GM23338 (cell line): ENCODE measurements at regions not wholly inside any gene's neighbourhood (a gene's known extent, or its start where the extent isn't known, plus 50 kb on each side); places are given as distances from the start of the nearest gene placed in this dataset.

Experiments used
- EZH2 ChIP-seq: fragments of 200-600 bp; sonication (generic); IDR thresholded peaks from one replicate; pipeline ENCODE4 v1.8.0; 2017; ENCODE audit warnings: antibody characterized with exemption, mild to moderate bottlenecking, low read depth; ENCODE audit not compliant: unreplicated experiment
- EZH2phosphoT487 ChIP-seq: fragments of 200-600 bp; sonication (generic); IDR thresholded peaks from one replicate; pipeline ENCODE4 v1.8.1; 2018; ENCODE audit warnings: antibody characterized with exemption; ENCODE audit not compliant: unreplicated experiment
- JUNB ChIP-seq: IDR thresholded peaks from one replicate; pipeline ENCODE4 v1.6.1; 2016; ENCODE audit warnings: antibody characterized with exemption; ENCODE audit not compliant: unreplicated experiment
- POLR2AphosphoS5 ChIP-seq: IDR thresholded peaks from 2 replicates; pipeline ENCODE4 v1.6.1; 2016; ENCODE audit warnings: antibody characterized with exemption, low read depth
- TF ChIP-seq, protein P1 (sequence below), 2 experiments: fragments of 200-600 bp in 1 of 2; sonication (generic) in 1 of 2; conservative IDR thresholded peaks; 2 replicates each; pipeline versions ENCODE4 v1.5.1 to v1.6.1; 2016 to 2017; ENCODE audit warnings: antibody characterized with exemption in 2 of 2, low read depth in 2 of 2, mild to moderate bottlenecking in 2 of 2, moderate library complexity in 1 of 2

DNA sequence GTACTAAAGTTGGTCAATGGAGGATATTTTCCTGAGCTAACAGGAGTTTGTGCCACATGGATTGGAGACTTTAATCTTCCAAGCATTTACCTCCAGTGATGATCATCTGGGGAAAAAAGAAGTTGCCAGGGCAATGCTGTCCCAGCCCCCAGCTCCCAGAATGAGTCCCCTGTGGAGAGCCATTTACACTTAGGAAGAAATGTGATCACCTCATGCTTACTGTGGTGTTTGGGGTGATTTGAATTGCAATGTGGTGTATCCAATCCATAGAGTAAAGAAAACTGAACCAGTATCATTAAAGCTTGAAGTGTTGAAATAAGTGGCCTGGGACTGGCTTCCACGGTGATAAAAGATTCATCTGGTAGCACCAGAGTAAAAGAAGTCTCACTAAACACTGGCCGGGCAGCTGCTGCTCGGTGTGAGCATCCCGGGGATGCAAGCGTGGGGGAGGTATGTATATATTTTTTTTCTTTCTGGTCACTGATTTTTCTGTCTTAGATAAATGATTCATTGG, 117.2 kb upstream of the NTM start:
- TF ChIP-seq, protein P1, sequence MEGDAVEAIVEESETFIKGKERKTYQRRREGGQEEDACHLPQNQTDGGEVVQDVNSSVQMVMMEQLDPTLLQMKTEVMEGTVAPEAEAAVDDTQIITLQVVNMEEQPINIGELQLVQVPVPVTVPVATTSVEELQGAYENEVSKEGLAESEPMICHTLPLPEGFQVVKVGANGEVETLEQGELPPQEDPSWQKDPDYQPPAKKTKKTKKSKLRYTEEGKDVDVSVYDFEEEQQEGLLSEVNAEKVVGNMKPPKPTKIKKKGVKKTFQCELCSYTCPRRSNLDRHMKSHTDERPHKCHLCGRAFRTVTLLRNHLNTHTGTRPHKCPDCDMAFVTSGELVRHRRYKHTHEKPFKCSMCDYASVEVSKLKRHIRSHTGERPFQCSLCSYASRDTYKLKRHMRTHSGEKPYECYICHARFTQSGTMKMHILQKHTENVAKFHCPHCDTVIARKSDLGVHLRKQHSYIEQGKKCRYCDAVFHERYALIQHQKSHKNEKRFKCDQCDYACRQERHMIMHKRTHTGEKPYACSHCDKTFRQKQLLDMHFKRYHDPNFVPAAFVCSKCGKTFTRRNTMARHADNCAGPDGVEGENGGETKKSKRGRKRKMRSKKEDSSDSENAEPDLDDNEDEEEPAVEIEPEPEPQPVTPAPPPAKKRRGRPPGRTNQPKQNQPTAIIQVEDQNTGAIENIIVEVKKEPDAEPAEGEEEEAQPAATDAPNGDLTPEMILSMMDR (conservative IDR thresholded peaks at IDR 0.05; ENCODE audit: low read depth in 2 of 2): no peak
- TF ChIP-seq POLR2AphosphoS5 (peak; percentile 36; the same call in 1 of the 2 replicates), EZH2phosphoT487 (no peak), EZH2 (no peak), JUNB (no peak)
